OCI-LY7 (cell line): ENCODE measurements at regions not wholly inside any gene's neighbourhood (a gene's known extent, or its start where the extent isn't known, plus 50 kb on each side); places are given as distances from the start of the nearest gene placed in this dataset.

Source experiments
- EZH2phosphoT487 ChIP-seq: fragments of 200-600 bp; sonication (generic); IDR thresholded peaks from 2 replicates; pipeline ENCODE4 v1.6.1; 2018; ENCODE audit warnings: low read depth, borderline replicate concordance, mild to moderate bottlenecking, mixed run types, antibody characterized with exemption, low read length, moderate library complexity, mixed read lengths
- TF ChIP-seq, protein P1 (sequence below): fragments of 200-600 bp; sonication (generic); conservative IDR thresholded peaks from 2 replicates; pipeline ENCODE4 v1.5.1; 2014; ENCODE audit warnings: mild to moderate bottlenecking, antibody characterized with exemption, low read length, moderate library complexity, mixed read lengths

DNA sequence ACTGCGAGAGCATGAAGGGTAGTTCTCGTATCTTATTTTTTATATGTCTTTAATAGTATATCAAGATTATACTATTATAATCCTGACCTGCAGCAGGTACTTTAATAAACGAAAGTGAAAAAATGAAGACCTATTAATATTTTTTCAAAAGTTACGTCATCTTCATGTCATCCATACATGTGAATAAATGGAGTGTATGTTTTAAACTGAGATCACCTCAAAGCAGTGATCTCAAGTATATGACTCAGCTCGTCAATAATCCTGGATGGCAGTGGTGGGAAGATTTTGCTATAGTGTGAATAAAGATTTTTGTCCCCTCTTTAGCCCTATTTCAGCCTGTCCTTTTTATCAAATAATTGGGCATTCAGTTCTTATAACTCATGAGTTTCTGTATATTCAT, 166.3 kb upstream of the FBXO11 start:
- TF ChIP-seq, protein P1, sequence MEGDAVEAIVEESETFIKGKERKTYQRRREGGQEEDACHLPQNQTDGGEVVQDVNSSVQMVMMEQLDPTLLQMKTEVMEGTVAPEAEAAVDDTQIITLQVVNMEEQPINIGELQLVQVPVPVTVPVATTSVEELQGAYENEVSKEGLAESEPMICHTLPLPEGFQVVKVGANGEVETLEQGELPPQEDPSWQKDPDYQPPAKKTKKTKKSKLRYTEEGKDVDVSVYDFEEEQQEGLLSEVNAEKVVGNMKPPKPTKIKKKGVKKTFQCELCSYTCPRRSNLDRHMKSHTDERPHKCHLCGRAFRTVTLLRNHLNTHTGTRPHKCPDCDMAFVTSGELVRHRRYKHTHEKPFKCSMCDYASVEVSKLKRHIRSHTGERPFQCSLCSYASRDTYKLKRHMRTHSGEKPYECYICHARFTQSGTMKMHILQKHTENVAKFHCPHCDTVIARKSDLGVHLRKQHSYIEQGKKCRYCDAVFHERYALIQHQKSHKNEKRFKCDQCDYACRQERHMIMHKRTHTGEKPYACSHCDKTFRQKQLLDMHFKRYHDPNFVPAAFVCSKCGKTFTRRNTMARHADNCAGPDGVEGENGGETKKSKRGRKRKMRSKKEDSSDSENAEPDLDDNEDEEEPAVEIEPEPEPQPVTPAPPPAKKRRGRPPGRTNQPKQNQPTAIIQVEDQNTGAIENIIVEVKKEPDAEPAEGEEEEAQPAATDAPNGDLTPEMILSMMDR, result no peak
- no peak for TF ChIP-seq EZH2phosphoT487
